Smooth muscle cell (in vitro differentiated cells): ENCODE measurements at regions not wholly inside any gene's neighbourhood (a gene's known extent, or its start where the extent isn't known, plus 50 kb on each side); places are given as distances from the start of the nearest gene placed in this dataset.

Source experiments
- DNase-seq: peaks from one replicate; lab custom pipeline; 2025; ENCODE audit not compliant: unreplicated experiment; lab: John Stamatoyannopoulos, UW
- H2AFZ ChIP-seq: fragments of 200-600 bp; sonication (generic); 2 replicates; pipeline ENCODE4 v1.6.0; 2016; ENCODE audit warnings: antibody characterized with exemption, low read depth, mild to moderate bottlenecking
- H3F3A ChIP-seq: fragments of 200-600 bp; sonication (generic); 2 replicates; pipeline ENCODE4 v1.6.0; 2017; ENCODE audit warnings: antibody characterized with exemption, low read depth
- H3K27ac ChIP-seq: fragments of 200-600 bp; sonication (generic); 2 replicates; pipeline ENCODE4 v1.5.1; 2016; ENCODE audit warnings: low read depth, mild to moderate bottlenecking
- H3K27me3 ChIP-seq: fragments of 200-600 bp; sonication (generic); 2 replicates; pipeline ENCODE4 v1.6.1; 2016; ENCODE audit warnings: low read depth, mild to moderate bottlenecking
- H3K36me3 ChIP-seq: fragments of 200-600 bp; sonication (generic); 2 replicates; pipeline ENCODE4 v1.5.1; 2016; ENCODE audit warnings: low read depth
- H3K4me1 ChIP-seq: fragments of 200-600 bp; sonication (generic); 2 replicates; pipeline ENCODE4 v1.5.1; 2016; ENCODE audit warnings: low read depth
- H3K4me2 ChIP-seq: fragments of 200-600 bp; sonication (generic); 2 replicates; pipeline ENCODE4 v1.6.0; 2016; ENCODE audit warnings: mild to moderate bottlenecking
- H3K4me3 ChIP-seq: fragments of 200-600 bp; sonication (generic); 2 replicates; pipeline ENCODE4 v1.5.1; 2016; ENCODE audit warnings: mild to moderate bottlenecking
- H3K79me2 ChIP-seq: fragments of 200-600 bp; sonication (generic); 2 replicates; pipeline ENCODE4 v1.6.0; 2016; ENCODE audit warnings: low read depth, mild to moderate bottlenecking
- H3K9ac ChIP-seq: fragments of 200-600 bp; sonication (generic); 2 replicates; pipeline ENCODE4 v1.6.0; 2016; ENCODE audit warnings: low read depth
- H3K9me3 ChIP-seq: fragments of 200-600 bp; sonication (generic); replicated peaks from 2 replicates; pipeline ENCODE4 v1.5.1; 2016; ENCODE audit warnings: low read depth
- H4K20me1 ChIP-seq: fragments of 200-600 bp; sonication (generic); 2 replicates; pipeline ENCODE4 v1.6.0; 2016; ENCODE audit warnings: low read depth
- WGBS: methylation state at CpG from one replicate; pipeline ENCODE4 v1.1.7; 2016; ENCODE audit warnings: low lambda C conversion rate; 5-methylcytosine and 5-hydroxymethylcytosine counted together
- TF ChIP-seq, protein P1 (sequence below): fragments of 200-600 bp; sonication (generic); IDR thresholded peaks from 2 replicates; pipeline ENCODE4 v1.5.1; 2017; ENCODE audit warnings: borderline replicate concordance, mild to moderate bottlenecking, antibody characterized with exemption; ENCODE audit not compliant: insufficient read depth, poor library complexity, severe bottlenecking

DNA sequence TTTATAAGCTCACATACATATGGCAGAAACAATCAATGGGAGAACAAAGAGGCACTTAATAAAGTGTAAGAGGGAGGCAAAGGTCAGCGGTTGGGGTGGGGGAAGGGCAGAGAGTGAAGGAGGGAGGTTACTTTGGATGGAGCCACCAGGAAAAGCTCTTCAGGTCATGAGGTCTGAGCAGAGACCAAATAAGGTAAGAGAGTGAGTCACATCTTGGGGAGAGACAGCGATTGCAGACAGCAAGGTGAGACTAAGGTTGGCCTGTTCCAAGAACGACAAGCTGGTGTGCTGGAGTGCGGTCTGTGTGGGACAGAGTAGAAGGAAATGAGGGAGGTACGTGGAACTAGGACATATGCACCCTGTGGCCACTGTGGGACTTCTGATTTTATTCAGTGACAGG, 74.3 kb upstream of the TOMM7 start:
- no peaks in the 10 kb centered on the region for H3K79me2 ChIP-seq
- H3K4me2 ChIP-seq = no peak overlapping the region
- no peak overlapping the region for H2AFZ ChIP-seq
- WGBS = 90% methylated on average over 5 of the region's 5 CpGs
- no peaks in the 10 kb centered on the region for H3K4me1 ChIP-seq
- no peak for DNase-seq
- H3K9me3 ChIP-seq = no peaks in the 10 kb centered on the region
- TF ChIP-seq, protein P1, sequence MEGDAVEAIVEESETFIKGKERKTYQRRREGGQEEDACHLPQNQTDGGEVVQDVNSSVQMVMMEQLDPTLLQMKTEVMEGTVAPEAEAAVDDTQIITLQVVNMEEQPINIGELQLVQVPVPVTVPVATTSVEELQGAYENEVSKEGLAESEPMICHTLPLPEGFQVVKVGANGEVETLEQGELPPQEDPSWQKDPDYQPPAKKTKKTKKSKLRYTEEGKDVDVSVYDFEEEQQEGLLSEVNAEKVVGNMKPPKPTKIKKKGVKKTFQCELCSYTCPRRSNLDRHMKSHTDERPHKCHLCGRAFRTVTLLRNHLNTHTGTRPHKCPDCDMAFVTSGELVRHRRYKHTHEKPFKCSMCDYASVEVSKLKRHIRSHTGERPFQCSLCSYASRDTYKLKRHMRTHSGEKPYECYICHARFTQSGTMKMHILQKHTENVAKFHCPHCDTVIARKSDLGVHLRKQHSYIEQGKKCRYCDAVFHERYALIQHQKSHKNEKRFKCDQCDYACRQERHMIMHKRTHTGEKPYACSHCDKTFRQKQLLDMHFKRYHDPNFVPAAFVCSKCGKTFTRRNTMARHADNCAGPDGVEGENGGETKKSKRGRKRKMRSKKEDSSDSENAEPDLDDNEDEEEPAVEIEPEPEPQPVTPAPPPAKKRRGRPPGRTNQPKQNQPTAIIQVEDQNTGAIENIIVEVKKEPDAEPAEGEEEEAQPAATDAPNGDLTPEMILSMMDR = no peak
- H3F3A ChIP-seq = no peaks in the 10 kb centered on the region
- H3K9ac ChIP-seq = no peak overlapping the region
- H4K20me1 ChIP-seq = no peaks in the 10 kb centered on the region
- no peaks in the 10 kb centered on the region for H3K27me3 ChIP-seq
- no peak overlapping the region for H3K4me3 ChIP-seq
- no peak overlapping the region for H3K27ac ChIP-seq
- H3K36me3 ChIP-seq = no peaks in the 10 kb centered on the region

DNA sequence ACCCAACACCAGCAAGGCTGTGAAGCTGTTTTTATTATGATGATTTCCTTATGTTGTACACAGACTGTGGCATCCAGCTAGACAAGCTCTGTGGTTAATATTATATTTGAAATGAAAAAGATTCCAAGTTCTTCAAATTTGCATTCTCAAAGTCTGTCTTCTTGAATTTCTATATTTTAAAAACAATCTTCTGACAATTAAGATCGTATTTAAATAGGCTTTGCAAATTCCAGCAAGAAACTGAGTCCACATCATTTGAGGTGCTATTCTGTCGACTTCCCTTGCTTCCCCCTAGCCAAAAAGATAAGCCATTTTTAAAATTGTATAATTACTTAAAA, 73.1 kb upstream of the TOMM7 start:
- DNase-seq = no peak
- no peaks in the 10 kb centered on the region for H4K20me1 ChIP-seq
- no peaks in the 10 kb centered on the region for H3K36me3 ChIP-seq
- no peaks in the 10 kb centered on the region for H3K9me3 ChIP-seq
- no peak overlapping the region for H3K27ac ChIP-seq
- H3K79me2 ChIP-seq = no peaks in the 10 kb centered on the region
- no peaks in the 10 kb centered on the region for H3F3A ChIP-seq
- H3K4me3 ChIP-seq = no peak overlapping the region
- H3K27me3 ChIP-seq = no peaks in the 10 kb centered on the region
- no peaks in the 10 kb centered on the region for H3K4me1 ChIP-seq
- H3K9ac ChIP-seq = no peak overlapping the region
- 91% methylated on average over 2 of the region's 2 CpGs for WGBS
- TF ChIP-seq, protein P1 = no peak
- H2AFZ ChIP-seq = no peak overlapping the region
- H3K4me2 ChIP-seq = no peak overlapping the region

DNA sequence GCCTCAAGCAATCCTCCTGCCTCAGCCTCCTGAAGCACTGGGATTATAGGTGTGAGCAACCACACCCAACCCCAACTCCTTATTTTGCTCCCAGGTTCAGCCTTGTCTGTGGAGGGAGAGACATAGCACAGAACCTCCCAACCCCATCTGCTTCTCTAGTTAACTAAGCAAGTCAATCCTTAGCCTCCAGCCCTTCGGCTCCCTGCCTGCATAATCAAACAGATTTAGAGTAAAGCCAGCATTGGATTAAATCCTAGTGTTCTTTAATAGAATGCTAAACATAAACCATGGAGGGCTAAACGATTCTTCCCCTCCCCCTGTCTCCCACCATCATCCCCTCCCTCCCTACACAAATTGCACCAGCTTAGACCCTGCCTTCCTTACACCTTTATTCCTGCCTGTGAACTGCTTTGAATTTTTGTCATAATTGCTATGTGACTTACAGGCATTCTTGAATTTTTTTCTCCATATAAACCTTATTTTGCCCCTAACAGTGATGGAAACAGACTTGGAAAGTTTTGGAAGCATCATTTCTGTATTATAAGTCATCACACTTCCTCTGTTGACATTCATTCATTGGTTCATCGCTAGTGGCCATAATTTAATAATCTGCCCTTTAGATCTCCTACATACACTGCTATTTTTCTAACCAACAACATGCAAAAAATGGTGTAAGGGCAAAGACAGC, 72.6 kb upstream of the TOMM7 start:
- Histone ChIP-seq H3K4me1 (no peaks in the 10 kb centered on the region), H2AFZ (no peak overlapping the region), H3K27ac (no peak overlapping the region), H3K4me2 (no peak overlapping the region), H3K79me2 (no peaks in the 10 kb centered on the region), H3K9me3 (no peaks in the 10 kb centered on the region), H3K36me3 (no peaks in the 10 kb centered on the region), H3K4me3 (no peak overlapping the region), H3K27me3 (no peaks in the 10 kb centered on the region), H4K20me1 (no peaks in the 10 kb centered on the region), H3K9ac (no peak overlapping the region), H3F3A (no peaks in the 10 kb centered on the region)
- DNase-seq = no peak
- WGBS = 86% methylated on average over 3 of the region's 3 CpGs
- TF ChIP-seq, protein P1 = no peak

DNA sequence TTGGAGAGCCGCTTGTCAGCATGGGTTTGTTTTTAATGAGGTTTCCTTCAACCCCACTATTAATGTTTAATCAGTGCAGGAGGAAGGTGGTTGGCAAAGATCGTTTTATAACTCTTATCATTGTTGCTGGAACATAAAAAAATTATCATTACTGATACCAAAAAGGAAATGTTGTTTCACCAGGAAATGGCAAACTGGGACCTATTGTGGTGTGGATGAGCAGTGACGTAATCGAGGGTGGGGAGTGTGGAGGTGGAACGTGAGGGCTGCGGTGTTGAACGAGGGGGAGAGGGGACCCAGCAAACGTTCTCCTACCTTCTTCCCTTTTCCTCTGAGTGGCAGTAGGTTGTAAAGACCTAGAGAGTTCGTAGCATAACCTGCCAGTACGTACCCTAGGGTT, 71.9 kb upstream of the TOMM7 start:
- H2AFZ ChIP-seq = no peak overlapping the region
- H3K36me3 ChIP-seq = no peaks in the 10 kb centered on the region
- H3K4me2 ChIP-seq = no peak overlapping the region
- 84% methylated on average over 10 of the region's 10 CpGs for WGBS
- DNase-seq = no peak
- no peak overlapping the region for H3K27ac ChIP-seq
- no peaks in the 10 kb centered on the region for H4K20me1 ChIP-seq
- H3K27me3 ChIP-seq = no peaks in the 10 kb centered on the region
- H3K9ac ChIP-seq = no peak overlapping the region
- no peaks in the 10 kb centered on the region for H3K4me1 ChIP-seq
- no peaks in the 10 kb centered on the region for H3K9me3 ChIP-seq
- H3F3A ChIP-seq = no peaks in the 10 kb centered on the region
- H3K79me2 ChIP-seq = no peaks in the 10 kb centered on the region
- H3K4me3 ChIP-seq = no peak overlapping the region
- TF ChIP-seq, protein P1 = no peak
